Panc1 (cell line): ENCODE measurements at regions not wholly inside any gene's neighbourhood (a gene's known extent, or its start where the extent isn't known, plus 50 kb on each side); places are given as distances from the start of the nearest gene placed in this dataset.

Source experiments
- ATAC-seq: fragments of 200-7000 bp; cut with Tn5 transposase; 2 replicates; pipeline ENCODE4 v1.9.1; 2020; ENCODE audit warnings: mild to moderate bottlenecking, moderate library complexity
- BruUV-seq: library from RNA; stranded (reverse); fragments of 400-500 nt; replicated peaks from 2 replicates; lab custom pipeline; 2021; lab: Mats Ljungman, UMichigan
- CTCF ChIA-PET: fragments of 300-600 bp; sonication (Branson Sonifier 250); formaldehyde crosslinking; loops from one replicate; lab custom pipeline; 2022; ENCODE audit warnings: antibody characterized with exemption; lab: Charles Lee
- POLR2A ChIA-PET: fragments of 300-600 bp; sonication (Branson Sonifier 250); formaldehyde crosslinking; loops from one replicate; lab custom pipeline; 2022; ENCODE audit warnings: antibody characterized with exemption; lab: Charles Lee
- DNase-seq: peaks from one replicate; pipeline ENCODE4 v3.0.0-alpha.2; 2010; ENCODE audit warnings: low read depth, low spot score
- H3K27ac ChIP-seq: 2 replicates; pipeline ENCODE4 v1.5.1; 2011; ENCODE audit warnings: mild to moderate bottlenecking, low read length, inconsistent platforms
- H3K27me3 ChIP-seq: fragments of 200-500 bp; sonication (Bioruptor generic); 2 replicates; pipeline ENCODE4 v1.6.0; 2014; ENCODE audit warnings: low read length, inconsistent platforms; ENCODE audit not compliant: control insufficient read depth, insufficient read depth
- H3K36me3 ChIP-seq: fragments of 200-500 bp; sonication (Bioruptor generic); 2 replicates; pipeline ENCODE4 v1.5.1; 2014; ENCODE audit warnings: inconsistent platforms, mild to moderate bottlenecking, low read length, moderate library complexity; ENCODE audit not compliant: control insufficient read depth, insufficient read depth
- H3K4me1 ChIP-seq: 2 replicates; pipeline ENCODE4 v1.5.1; 2011; ENCODE audit warnings: inconsistent platforms, mild to moderate bottlenecking, low read length, moderate library complexity; ENCODE audit not compliant: control insufficient read depth, insufficient read depth
- H3K4me3 ChIP-seq, 2 experiments: 2 replicates each; pipeline ENCODE4 v1.5.1; 2011 to 2012; ENCODE audit warnings: low read depth in 2 of 2, low read length in 2 of 2, mild to moderate bottlenecking in 2 of 2, inconsistent platforms in 1 of 2, moderate library complexity in 1 of 2
- H3K9me3 ChIP-seq: fragments of 200-500 bp; sonication (Bioruptor generic); 2 replicates; pipeline ENCODE4 v1.5.1; 2014; ENCODE audit warnings: low read depth, mild to moderate bottlenecking, inconsistent platforms, low read length, moderate library complexity; ENCODE audit not compliant: control insufficient read depth, insufficient read depth
- POLR2AphosphoS5 ChIP-seq: IDR thresholded peaks from 2 replicates; pipeline ENCODE4 v1.6.1; 2012; ENCODE audit warnings: mild to moderate bottlenecking, low read depth, low read length, moderate library complexity
- SIN3A ChIP-seq: IDR thresholded peaks from 2 replicates; pipeline ENCODE4 v1.6.1; 2012; ENCODE audit warnings: low read depth, mild to moderate bottlenecking, low read length, moderate library complexity, borderline replicate concordance; ENCODE audit not compliant: insufficient read depth
- TCF7L2 ChIP-seq: IDR thresholded peaks from 2 replicates; pipeline ENCODE4 v1.6.1; 2011; ENCODE audit warnings: mild to moderate bottlenecking, low read depth, low read length, inconsistent platforms
- in situ Hi-C: cut with HindIII; loops from 2 replicates; pipeline ENCODE4 v1.10.0; 2016; ENCODE audit warnings: low sequenced_read_pairs, low pct_unique_long_range_greater_than_20kb
- intact Hi-C: fragments of 100-400 bp; cut with micrococcal nuclease; formaldehyde crosslinking; loops from one replicate; pipeline ENCODE4 v1.10.0; 2022; ENCODE audit not compliant: unreplicated experiment
- TF ChIP-seq, protein P1 (sequence below), 2 experiments: IDR thresholded peaks; 2 replicates each; pipeline ENCODE4 v1.6.1; 2011 to 2012; ENCODE audit warnings: low read depth in 2 of 2, control low read depth in 1 of 2, low read length in 1 of 2, mild to moderate bottlenecking in 1 of 2, moderate library complexity in 1 of 2; ENCODE audit not compliant: insufficient read depth in 1 of 2
- TF ChIP-seq, protein P2 (sequence below): fragments of 450-650 bp; IDR thresholded peaks from 2 replicates; pipeline ENCODE4 v1.5.1; 2017; ENCODE audit warnings: mild to moderate bottlenecking

DNA sequence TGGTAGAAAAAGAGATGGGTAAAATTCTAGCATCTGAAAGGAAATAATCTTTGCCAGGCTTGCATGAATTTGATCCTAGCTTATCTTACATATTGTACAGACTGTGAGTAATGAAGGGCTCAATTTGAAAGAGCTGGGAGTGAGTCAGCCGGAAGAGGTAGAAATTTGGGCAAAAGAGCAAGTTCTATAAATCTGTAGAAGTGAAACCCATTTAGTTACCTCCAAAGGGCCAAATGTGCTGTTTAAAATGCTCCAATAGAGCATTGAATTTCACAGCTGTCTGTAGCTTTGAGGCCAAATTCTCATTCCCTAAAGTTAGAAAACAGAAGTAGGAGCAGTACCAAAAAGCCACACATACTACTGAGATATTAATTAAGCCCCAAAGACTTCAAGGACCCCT lies 466.1 kb downstream of the BTBD3 start:
- Histone ChIP-seq H3K4me1 (no peaks in the 10 kb centered on the region), H3K27ac (no peak overlapping the region), H3K27me3 (no peaks in the 10 kb centered on the region), H3K9me3 (no peaks in the 10 kb centered on the region), H3K4me3 (no peak overlapping the region), H3K36me3 (no peaks in the 10 kb centered on the region)
- BruUV-seq, result no TSS peak
- no peak for DNase-seq
- POLR2A ChIA-PET, result no interaction called here
- CTCF ChIA-PET, result no interaction called here
- intact Hi-C loops (no loop called here), in situ Hi-C loops (no loop called here)
- TF ChIP-seq SIN3A (no peak), POLR2AphosphoS5 (no peak)
- TF ChIP-seq, protein P1, sequence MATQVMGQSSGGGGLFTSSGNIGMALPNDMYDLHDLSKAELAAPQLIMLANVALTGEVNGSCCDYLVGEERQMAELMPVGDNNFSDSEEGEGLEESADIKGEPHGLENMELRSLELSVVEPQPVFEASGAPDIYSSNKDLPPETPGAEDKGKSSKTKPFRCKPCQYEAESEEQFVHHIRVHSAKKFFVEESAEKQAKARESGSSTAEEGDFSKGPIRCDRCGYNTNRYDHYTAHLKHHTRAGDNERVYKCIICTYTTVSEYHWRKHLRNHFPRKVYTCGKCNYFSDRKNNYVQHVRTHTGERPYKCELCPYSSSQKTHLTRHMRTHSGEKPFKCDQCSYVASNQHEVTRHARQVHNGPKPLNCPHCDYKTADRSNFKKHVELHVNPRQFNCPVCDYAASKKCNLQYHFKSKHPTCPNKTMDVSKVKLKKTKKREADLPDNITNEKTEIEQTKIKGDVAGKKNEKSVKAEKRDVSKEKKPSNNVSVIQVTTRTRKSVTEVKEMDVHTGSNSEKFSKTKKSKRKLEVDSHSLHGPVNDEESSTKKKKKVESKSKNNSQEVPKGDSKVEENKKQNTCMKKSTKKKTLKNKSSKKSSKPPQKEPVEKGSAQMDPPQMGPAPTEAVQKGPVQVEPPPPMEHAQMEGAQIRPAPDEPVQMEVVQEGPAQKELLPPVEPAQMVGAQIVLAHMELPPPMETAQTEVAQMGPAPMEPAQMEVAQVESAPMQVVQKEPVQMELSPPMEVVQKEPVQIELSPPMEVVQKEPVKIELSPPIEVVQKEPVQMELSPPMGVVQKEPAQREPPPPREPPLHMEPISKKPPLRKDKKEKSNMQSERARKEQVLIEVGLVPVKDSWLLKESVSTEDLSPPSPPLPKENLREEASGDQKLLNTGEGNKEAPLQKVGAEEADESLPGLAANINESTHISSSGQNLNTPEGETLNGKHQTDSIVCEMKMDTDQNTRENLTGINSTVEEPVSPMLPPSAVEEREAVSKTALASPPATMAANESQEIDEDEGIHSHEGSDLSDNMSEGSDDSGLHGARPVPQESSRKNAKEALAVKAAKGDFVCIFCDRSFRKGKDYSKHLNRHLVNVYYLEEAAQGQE (IDR thresholded peaks at IDR 0.05; ENCODE audit: insufficient read depth in 1 of 2, low read depth in 2 of 2, low read length in 1 of 2), result no peak
- TF ChIP-seq, protein P2, sequence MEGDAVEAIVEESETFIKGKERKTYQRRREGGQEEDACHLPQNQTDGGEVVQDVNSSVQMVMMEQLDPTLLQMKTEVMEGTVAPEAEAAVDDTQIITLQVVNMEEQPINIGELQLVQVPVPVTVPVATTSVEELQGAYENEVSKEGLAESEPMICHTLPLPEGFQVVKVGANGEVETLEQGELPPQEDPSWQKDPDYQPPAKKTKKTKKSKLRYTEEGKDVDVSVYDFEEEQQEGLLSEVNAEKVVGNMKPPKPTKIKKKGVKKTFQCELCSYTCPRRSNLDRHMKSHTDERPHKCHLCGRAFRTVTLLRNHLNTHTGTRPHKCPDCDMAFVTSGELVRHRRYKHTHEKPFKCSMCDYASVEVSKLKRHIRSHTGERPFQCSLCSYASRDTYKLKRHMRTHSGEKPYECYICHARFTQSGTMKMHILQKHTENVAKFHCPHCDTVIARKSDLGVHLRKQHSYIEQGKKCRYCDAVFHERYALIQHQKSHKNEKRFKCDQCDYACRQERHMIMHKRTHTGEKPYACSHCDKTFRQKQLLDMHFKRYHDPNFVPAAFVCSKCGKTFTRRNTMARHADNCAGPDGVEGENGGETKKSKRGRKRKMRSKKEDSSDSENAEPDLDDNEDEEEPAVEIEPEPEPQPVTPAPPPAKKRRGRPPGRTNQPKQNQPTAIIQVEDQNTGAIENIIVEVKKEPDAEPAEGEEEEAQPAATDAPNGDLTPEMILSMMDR, result no peak
- ATAC-seq, result no peak

DNA sequence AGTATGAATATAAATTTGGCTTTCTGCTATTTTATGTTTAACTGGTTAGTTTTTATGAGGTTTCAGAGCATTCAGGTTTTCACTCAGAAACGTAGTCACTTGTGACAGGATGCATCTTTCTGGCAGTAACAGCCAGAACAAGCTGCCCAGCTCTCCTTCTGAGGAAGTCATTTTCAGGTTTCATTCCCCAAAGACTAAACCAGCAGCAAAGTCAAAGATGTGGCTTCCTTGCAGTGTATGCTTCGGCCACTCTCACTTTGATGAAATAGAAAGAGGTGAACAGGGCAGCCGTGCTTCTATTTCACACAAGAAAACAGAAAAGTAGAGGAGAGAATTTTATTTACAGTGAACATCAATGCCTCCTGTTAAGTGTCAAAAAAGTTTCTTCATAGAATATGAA lies 469.1 kb downstream of the BTBD3 start:
- H3K9me3 ChIP-seq, result no peaks in the 10 kb centered on the region
- BruUV-seq, result no TSS peak
- no peaks in the 10 kb centered on the region for H3K27me3 ChIP-seq
- DNase-seq, result no peak
- in situ Hi-C loops (no loop called here), intact Hi-C loops (no loop called here)
- no peak overlapping the region for H3K4me3 ChIP-seq
- no peaks in the 10 kb centered on the region for H3K36me3 ChIP-seq
- no peak for ATAC-seq
- no peak for TF ChIP-seq TCF7L2
- TF ChIP-seq, protein P1 (IDR thresholded peaks at IDR 0.05; ENCODE audit: insufficient read depth in 1 of 2, low read depth in 2 of 2, low read length in 1 of 2), result no peak
- TF ChIP-seq, protein P2, result no peak
- ChIA-PET POLR2A (no interaction called here), CTCF (no interaction called here)
- H3K4me1 ChIP-seq, result no peaks in the 10 kb centered on the region
- no peak overlapping the region for H3K27ac ChIP-seq
